ENCODE measurements at regions not wholly inside any gene's neighbourhood (a gene's known extent, or its start where the extent isn't known, plus 50 kb on each side); places are given as distances from the start of the nearest gene placed in this dataset. TPM values are rescaled to one million over a fixed set of nuclear protein-coding genes. Genes with fewer than 3 reads are reported as not detected.
A peak's percentile ranks its signal among the peaks of the same experiment; 100 is the strongest.

GRCh38 chr6:54053881-54054391 lies 57.3 kb upstream of the MLIP start:
- peak; percentile 97 for ATAC-seq (ENCODE audit: low FRiP score)
- no peak for DNase-seq (ENCODE audit: low spot score)
- TF ChIP-seq CTCF (IDR thresholded peaks at IDR 0.05), result no peak

- ATAC-seq (ENCODE audit: low FRiP score) (no peak), DNase-seq (ENCODE audit: low spot score) (no peak)
These were observed 55.1 kb upstream of the MLIP start for GRCh38 chr6:54056105-54056504.

GRCh38 chr6:54057058-54057457 lies 54.2 kb upstream of the MLIP start:
- no peak for ATAC-seq (ENCODE audit: low FRiP score)
- no peak for TF ChIP-seq CTCF (IDR thresholded peaks at IDR 0.05)
- DNase-seq (ENCODE audit: low spot score), result no peak

More at GRCh38 chr6:54056105-54056504, 55.1 kb upstream of the MLIP start:
- no peak for TF ChIP-seq CTCF (IDR thresholded peaks at IDR 0.05)

- no peak for DNase-seq (ENCODE audit: low spot score)
- no peak for TF ChIP-seq CTCF (IDR thresholded peaks at IDR 0.05)
- ATAC-seq (ENCODE audit: low FRiP score), result no peak
These were observed 53.0 kb upstream of the MLIP start for GRCh38 chr6:54058236-54058635.

- DNase-seq (ENCODE audit: low spot score), result no peak
- no peak for TF ChIP-seq CTCF (IDR thresholded peaks at IDR 0.05)
- ATAC-seq (ENCODE audit: low FRiP score), result no peak
These were observed 51.6 kb upstream of the MLIP start for GRCh38 chr6:54059683-54060082.

- no peak for TF ChIP-seq CTCF (IDR thresholded peaks at IDR 0.05)
- ATAC-seq (ENCODE audit: low FRiP score), result peak; percentile 82
These were observed 51.0 kb upstream of the MLIP start for GRCh38 chr6:54060286-54060685.

More at GRCh38 chr6:54060286-54060685, 51.0 kb upstream of the MLIP start:
- DNase-seq (ENCODE audit: low spot score), result no peak

Small RNA genes in the stretch of these regions (small RNA-seq; reads per million reads assigned to genes)
- gene ERHP2, result not detected

Data from omental fat pad (tissue), 3 donors.